Medulla oblongata (tissue), 1 donor: ENCODE measurements at regions not wholly inside any gene's neighbourhood (a gene's known extent, or its start where the extent isn't known, plus 50 kb on each side); places are given as distances from the start of the nearest gene placed in this dataset.

Experiments used
- DNase-seq: peaks from one replicate; pipeline ENCODE4 v3.0.0-alpha.2; 2015; ENCODE audit errors: extremely low spot score

GRCh38 chr3:147937341-147937740 lies 528.2 kb downstream of the ZIC1 start:
- DNase-seq: no peak

DNA sequence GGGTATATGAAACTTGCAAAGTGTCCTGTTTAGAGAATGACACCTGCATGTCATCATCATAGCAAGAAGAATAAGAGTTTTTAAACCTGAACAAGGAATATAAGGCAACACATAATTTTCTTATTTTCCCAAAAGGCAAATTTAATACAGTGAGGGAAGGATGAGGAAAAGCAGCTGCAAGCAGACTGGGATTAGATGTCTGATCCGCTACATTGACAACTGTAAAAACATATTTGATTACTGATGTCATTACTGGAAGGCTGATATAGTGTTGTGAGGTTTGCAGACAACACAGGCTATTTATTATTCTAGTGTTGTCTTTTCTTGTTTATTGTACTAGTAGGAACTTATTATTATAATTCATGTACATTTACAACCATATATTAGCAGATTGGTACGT lies 528.7 kb downstream of the ZIC1 start:
- no peak for DNase-seq

DNA sequence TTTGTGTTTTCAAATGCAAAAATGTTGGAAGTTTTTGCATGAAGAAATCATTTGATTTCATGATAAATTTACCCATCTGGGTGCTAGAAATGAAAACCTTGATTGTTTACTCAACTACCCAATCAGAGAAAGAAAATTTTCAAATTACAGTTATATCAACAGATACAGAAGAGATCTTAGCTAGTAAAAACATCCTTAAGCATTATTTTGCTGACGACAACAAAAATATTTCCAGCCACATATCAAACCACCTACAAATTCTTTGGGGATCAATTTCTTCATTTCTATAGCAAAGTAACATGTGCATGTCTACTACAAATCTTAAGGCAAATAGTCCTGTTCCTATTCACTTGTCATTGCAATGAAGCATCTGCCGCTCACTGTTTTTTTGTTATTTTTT lies 530.3 kb downstream of the ZIC1 start:
- DNase-seq: peak; percentile 24

DNA sequence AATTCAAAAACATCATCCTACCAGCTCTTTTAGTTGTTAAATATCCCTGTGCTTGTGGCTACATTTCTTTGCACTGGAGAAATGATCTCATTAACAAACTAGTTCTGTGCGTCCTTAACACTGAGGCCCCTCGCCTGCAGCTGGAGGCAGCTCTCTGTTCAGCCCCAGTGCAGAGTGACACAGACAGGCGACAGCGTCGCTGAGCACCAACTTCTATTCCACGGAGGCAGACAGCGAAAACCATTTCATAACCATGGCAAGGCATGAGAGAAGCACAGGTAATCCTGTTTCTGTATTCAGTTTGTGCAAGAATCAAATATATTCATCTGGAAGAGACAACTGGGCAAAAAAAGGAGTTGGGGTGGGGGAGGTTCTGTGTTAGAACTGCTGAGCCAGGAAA lies 530.7 kb downstream of the ZIC1 start:
- DNase-seq: peak; percentile 84

DNA sequence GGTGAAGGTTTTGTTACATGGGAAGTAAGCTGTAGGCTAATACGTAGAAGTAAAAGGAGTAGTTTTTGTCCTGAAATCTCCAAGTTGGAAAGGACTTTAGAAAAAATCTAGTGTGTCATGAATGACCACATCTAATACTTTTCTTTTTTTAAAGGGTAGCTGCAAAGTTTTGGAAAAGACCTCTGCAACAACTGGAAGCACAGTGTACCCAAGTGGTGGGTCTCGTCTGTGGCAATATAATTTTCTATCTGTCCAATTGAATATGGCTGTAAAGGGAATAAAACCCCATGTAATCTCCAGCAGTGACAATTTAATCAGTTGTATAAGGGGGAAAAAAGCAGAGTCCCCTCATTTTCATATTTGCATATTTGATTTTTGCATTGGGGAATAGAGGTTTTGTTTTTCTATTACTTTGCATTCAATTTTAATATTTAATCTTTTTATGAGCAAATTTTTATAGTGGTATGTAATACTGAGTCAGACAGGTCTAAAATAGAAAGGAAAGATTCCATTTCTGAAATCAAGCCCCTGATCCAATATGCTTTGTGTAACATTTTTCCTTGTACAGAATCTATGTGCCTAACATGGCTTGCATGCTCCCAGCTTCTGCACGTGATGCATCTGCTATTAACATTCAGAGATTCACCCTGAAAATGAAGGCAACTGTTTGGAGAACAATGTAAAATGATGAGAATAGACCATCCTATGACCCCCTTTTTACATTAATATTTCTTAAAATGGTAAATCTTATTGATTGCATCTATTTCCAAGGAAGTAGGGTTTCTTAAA lies 531.4 kb downstream of the ZIC1 start:
- DNase-seq: peak; percentile 57

- DNase-seq: no peak
Observed at GRCh38 chr3:147941969-147942368, 532.8 kb downstream of the ZIC1 start.

GRCh38 chr3:147943265-147943945 lies 534.2 kb downstream of the ZIC1 start:
- DNase-seq: peak; percentile 28

- peak; percentile 80 for DNase-seq
Observed at GRCh38 chr3:147945968-147946519, 536.9 kb downstream of the ZIC1 start.

DNA sequence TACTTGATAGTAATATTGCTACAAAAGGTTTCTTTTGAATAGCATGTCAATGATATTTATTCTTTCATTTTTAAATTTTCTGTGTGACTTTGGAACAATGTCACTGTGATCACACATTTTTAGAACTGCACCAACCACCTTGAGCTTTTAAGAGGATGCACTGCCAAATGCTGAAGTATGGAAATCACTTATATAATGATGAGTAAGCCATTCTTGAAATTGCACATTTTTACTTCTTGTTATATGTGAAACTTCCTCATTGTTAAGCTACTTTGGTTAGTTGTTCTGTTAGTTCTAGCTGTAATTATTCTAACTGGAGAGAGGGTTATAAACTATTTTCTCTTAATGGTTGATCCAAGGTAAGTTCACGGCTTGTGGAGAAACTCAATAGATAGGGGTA lies 547.5 kb downstream of the ZIC1 start:
- DNase-seq: no peak

- DNase-seq: no peak
Observed at GRCh38 chr3:147958754-147959153, 549.6 kb downstream of the ZIC1 start.

DNA sequence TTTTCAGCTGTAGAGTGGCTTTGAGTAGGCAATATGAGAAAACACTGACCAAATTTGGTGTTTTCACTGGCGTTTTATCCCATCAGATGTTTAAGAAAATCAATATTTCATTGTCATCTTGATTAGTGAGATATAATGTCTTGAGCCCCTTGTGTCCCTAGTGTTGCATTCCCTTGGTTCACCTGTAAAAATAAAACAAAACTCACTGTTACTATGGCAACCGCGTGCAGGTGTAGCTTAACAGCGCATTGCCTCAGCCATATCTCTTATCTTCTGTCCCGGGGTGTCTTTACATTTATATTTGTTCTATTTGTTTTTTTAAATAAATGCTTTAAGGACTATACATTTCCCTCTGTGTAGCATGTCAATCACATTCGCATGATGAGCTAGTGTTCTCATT lies 551.6 kb downstream of the ZIC1 start:
- no peak for DNase-seq

DNA sequence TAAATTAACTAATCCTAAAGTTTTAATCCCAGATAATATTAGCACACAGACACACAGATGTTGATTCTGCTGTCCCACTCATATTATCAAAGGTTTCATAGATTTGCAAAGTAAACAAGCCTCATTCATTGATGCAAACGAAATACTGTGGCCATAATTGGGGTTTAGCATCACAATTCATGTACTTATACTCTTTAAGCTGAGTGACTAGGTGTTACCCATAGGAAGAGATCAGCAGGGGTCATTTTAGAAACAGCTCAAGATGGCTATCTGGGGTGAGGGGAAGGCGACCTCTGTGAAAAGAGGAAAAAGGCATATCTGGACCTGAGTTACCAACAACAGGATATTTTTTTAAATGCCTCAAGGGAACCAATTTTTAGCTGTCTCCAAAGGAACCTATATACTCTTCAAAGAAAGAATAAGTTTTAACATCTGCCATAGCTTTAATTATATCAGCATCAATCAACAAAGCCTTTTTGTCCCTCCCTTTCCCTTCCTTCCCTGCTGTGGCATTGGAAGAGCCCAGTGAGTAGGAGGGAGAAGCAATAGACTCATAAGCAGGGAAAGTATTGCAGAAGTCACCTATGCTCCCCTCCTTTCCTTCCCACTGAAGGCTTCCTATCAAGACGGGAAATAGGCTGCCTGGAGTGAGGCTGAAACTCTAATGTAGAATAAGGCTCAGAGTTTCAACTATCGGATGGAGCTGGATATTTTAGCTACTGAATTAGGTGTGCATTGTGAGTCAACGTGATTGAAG lies 553.4 kb downstream of the ZIC1 start:
- DNase-seq: no peak

- no peak for DNase-seq
Observed at GRCh38 chr3:147963711-147964110, 554.5 kb downstream of the ZIC1 start.

- DNase-seq: no peak
Observed at GRCh38 chr3:147975165-147975564, 566.0 kb downstream of the ZIC1 start.

GRCh38 chr3:147977001-147977400 lies 567.8 kb downstream of the ZIC1 start:
- no peak for DNase-seq

DNA sequence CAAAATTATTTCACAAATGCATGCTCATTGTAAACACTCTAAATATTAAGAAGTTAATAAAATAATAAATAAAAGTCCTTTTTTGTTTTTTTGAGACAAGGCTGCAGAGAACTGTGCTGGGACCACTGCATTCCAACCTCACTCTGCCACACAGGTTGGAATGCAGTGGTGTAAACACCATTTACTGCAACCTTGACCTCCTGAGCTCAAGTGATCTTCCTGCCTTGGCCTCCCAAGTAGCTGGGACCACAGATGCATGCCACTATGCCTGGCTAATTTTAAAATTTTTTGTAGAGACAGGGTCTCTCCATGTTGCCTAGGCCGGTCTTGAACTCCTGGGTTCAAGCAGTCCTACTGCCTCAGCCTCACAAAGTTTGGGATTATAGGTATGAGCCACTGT lies 578.4 kb downstream of the ZIC1 start:
- DNase-seq: no peak

- DNase-seq: no peak
Observed at GRCh38 chr3:147989344-147989743, 580.2 kb downstream of the ZIC1 start.

DNA sequence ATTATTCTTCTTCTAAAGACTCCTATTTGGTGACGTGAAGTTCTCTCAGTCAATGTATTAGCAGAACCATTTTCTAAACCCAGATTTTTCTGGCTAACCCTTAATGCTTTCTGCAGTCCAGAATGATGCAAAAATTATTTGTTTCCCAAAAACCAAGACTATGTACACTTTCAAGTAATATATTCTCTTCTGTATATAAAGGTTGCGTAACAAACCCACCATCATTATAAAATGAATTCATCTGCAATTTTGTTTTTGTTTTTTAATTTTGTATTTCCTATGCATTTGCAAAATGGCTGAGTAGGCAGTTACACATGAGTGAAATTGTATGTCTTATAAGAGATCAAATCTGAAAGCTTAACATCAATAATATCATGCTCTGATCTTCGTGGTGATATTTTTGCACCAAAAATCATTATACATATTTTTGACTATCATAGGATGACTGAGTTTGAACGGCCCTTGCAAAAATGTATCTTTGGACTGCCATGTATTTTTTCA lies 593.6 kb downstream of the ZIC1 start:
- no peak for DNase-seq

DNA sequence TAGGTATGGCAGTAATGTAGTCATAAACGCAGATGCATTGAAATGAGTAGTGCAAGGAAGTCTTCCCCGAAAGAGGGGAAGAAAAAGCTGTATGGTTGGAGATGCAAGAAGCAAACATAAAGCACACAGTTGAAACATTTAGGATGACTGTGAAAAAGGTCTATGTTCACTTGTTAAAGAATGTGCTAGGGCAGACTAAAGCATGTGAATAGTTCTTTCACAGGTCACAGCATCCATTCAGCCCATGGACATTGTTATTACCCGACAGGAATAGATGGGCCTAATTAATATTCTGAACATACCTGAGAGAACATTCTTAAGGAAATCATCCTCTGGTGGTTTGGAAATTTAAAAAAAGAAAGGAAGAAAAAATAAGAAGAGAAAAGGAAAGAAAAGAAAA lies 595.2 kb downstream of the ZIC1 start:
- DNase-seq: peak; percentile 11

DNA sequence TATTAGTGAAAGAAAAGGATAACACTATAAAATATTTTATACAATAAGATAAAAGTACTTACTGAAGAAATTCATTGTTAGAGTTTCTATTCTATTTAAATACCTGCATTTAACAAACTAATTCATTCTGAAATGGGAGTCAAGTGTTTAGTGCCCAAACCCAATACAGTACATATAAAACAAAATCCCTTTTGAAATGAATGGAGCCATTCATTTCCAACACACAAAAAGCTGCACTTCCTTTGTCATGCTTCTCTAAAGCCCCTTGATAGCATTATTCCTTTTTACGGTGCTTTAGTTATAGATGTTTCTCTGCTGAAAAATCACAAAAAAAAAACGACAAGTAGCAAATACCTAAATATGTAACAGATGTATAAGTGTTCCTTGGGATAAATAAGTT lies 596.3 kb downstream of the ZIC1 start:
- peak; percentile 23 for DNase-seq

DNA sequence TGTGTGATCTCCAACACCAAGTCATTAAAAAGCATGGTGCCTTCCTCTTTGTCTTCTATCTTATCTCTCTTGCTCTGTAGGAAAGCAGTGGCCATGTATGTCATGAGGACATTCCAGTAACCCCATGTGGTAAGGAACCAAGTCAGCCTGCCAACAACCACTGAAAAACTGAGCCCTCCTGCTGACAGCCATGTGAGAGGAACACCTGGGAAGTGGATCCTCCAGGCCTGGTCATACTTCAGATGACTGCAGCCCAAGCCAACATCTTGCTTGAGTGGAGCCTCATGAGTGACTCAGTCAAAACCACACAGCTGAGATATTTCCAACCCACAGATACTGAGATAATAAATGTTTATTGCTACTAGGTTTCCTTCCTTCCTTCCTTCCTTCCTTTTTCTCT lies 597.3 kb downstream of the ZIC1 start:
- DNase-seq: no peak

DNA sequence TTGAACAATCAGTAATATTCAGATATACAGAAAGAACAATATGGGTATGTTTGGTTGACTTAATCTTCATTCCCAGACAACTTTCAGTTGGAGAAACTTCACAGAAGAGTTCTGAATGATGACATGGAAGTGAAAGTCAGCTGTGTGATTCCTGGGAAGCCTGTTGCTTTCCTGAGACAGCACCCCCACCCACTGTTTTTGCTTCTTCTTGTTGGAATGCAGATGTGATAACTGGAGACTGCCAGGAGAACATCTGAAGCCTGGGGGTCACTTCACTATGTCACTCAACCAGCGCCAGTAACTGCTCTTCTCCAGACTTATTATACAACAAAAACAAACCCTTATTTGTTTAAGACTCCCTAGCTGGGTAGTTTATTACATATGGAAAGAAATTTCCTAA lies 599.4 kb downstream of the ZIC1 start:
- DNase-seq: no peak
